Fibroblast of skin of left quadriceps (primary cell): ENCODE measurements at regions not wholly inside any gene's neighbourhood (a gene's known extent, or its start where the extent isn't known, plus 50 kb on each side); places are given as distances from the start of the nearest gene placed in this dataset.

Source experiments
- DNase-seq, 2 experiments: peaks; one replicate each; pipeline ENCODE4 v3.0.0-alpha.2; 2013; ENCODE audit warnings: low read depth in 2 of 2

DNA sequence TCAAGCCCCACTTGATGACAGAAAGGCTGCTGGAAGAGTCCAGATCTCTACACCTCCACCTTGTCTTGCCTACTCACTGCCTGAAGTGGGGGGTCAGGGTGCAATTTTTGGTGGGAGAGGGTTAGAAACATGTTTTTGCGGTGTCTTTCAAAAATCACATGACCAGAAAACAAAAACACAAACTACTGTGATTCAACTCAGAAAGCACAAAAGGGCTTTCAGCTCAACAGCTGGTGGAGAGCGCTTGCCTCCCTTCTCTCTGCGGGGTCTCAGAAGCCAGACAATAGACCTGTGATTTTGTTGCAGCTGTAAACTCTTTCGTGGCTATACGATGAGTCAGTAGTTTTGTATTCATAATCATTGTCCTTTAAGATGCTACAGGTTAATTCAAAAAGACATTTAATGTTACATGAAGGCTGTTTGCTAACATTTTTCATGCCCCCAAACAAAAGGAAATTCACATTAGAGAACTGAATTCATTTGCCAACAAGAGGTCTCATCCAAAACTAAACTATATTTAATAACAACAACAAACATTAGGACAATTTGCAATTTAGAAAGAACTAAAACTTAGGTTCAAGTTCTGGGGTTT is 172.6 kb upstream of the RAI14 start:
- DNase-seq: no peak

DNA sequence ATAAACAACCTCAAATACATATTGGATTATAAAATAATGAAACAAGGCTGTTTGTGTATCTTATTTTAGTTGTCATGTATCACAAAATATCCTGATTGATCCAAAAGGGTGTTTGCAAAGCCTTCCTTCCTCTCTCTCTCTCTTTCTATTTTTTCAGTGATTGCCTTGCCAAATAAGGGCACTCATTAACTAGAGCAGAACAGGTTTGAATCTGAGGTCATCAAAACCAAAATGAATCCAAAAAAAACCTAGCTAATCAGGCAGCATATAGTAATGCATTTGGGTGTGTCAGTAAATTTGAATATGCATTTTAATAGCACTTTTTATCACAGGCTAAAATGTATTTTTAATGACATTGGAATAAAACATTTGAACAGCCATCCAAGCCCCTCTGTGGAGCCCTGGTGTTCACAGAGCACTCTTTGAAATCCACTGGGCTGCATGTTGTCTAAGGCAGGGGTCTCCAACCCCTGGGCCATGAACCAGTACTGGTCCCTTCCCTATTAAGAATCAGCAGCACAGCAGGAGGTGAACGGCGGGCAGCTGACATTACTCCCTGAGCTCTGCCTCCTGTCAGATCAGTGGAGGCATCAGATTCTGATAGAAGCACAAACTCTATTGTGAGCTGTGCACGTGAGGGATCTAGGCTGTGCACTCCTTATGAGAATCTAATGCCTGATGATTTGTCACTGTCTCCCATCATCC is 171.8 kb upstream of the RAI14 start:
- DNase-seq: no peak

DNA sequence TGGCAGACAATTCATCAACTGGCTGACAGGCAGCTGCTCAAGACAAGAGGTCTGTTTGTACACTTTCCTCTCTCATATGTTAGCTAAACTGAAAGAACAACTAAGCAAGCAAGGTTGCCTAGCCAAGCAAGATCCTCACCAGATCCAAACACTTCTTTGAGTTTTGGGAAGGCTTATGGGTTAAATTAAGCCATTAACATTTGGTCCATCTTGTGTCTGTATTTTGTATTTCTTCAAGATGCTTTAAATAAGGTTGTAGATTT is 170.4 kb upstream of the RAI14 start:
- no peak for DNase-seq

DNA sequence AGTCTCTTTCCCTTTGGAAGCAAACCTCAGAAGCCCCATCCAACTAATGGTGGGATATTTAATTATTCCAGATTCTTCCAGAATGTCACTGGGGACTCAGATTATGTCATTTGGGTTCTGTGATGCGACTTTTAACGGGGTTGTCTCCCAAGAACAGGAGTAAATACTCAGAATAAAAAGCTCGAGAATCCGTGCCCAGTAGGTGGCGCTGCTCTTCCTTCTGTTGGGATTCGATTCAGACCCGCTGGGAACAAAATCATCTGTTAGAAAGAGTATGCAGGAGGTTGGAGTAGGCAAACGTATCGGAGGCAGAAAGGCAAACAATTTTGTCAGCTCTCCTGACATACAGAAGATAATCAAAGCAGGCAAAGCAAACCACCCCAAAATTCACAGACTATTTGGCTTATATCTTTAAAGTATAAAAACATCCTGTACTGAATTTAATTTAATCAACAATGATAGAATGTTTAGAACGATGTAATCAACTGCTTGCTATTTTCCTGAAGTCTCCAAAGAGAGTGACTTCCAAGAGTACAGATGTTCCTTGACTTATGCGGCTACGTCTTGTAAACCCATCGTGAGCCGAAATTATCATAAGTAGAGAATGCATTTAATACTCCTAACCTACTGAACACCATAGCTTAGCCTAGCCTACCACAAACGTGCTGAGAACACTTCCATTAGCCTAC is 169.8 kb upstream of the RAI14 start:
- peak; percentile 72 to 73 for DNase-seq

DNA sequence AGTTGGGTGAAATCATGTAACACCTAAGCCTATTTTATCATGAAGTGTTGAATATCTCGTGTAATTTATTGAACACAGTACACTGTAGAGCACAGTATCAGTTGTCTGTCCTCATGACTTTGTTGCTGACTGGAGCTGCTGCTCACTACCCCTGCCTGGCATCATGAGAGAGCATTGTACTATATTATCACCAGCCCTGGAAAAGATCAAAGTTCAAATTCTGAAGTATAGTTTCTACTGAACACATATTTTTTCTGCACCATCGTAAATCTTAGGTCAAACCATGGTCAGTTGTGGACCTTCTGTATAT is 169.3 kb upstream of the RAI14 start:
- no peak for DNase-seq

DNA sequence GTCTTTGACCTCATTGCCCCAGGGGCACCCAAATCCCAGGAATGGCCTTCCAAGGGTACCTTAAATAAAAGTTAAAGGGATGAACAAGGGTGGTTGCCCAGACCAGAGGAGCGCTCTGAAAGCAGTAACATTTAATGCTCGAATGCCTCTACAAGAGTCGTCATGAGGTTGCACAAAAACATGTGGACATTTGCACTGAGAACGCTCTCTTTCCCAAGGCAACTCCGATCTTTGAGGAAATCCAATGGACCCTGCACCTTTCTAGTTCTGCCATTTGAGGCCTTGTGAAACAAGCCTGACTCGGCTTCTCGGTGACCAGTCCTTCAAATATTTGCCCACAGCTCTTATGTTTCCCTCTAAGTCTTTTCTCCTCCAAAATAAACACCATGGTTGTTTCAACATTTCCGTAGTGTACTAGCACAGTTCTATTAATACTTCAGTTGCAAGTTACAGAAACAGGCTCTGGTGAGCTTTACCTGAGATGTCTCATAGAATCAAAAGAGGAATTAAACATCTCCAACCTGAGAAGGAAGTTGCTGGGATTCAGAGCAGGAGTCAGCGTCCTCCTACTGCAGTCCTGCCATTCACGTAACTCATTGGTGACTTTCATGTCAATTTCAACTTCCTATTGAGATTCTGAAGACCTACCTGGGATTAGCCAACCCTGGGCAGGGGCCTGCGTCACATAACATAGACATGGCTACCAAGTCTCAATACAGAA is 168.8 kb upstream of the RAI14 start:
- peak in 1 of 2 experiments; percentile 59 for DNase-seq

DNA sequence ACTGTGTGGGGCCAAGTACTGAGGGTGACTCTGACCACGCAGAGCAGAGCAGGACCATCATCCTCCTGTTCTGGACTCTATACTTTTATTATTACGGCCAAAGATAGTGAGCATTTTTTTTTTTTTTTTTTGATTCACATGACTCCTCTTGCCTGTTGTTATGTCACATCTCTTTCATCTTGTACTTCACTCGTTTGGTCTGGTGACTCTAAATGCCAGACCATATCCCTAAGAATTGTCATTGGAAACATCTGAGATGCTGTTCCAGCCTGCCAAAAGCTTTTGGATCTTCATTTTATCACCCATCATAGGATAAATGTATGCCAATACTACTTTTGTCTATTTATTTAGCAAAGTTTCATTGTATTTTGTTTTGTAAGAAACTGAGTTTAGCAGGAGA is 168.2 kb upstream of the RAI14 start:
- no peak for DNase-seq

DNA sequence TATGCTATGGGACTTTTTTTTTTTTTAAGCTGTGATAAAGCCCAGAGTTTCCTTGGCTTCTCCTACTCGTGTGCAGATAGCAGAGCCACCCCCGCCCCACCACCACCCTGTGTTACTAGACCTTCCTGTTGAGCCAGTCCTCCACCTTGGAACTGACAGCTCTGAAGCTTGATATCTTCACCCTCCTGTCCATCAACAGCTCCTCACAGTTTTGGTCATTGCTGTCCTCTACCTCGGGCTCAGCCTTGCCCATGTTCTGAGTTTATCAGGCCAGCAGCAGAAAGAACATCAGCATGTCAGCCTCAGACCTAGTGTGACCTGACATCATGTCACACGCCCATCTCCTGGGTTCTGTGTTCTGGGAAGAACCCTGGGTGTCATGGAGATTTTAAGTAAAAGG is 167.1 kb upstream of the RAI14 start:
- DNase-seq: no peak

DNA sequence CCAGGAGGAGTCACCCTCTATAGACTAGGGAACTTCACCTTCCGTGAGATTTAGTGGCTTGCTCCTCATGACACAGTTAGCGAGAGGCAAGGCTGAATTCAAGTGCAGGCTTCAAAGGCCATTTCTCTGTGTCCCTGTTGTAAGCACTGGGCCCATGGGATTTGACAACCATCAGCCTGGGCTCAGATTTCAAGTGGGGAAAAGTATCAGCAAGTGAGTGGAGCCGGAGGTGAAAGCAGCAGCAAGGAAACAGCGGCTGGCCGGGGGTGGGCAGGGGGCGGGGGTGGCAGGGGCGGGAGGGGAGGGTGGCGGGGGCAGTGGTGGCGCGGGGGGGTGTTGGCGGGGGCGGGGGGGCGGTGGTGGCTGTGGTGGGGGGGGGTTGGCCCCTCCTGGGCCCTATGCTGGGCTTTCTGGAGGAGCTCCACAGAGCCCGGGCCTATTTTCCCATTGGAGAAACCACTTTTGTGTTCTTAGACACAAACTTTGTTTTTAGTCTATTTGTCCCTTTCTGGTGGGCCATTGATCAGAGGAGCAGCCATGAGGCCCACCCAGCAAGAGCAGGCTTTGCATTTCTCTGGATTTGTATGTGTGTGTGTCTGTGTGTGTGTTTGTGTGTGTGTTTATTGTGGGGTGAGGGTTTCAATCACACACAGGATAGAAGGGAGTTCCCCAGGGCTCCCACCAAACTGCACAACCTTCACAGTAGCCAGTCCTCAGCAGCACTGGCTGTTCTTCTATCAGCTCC is 165.4 kb upstream of the RAI14 start:
- no peak for DNase-seq

DNA sequence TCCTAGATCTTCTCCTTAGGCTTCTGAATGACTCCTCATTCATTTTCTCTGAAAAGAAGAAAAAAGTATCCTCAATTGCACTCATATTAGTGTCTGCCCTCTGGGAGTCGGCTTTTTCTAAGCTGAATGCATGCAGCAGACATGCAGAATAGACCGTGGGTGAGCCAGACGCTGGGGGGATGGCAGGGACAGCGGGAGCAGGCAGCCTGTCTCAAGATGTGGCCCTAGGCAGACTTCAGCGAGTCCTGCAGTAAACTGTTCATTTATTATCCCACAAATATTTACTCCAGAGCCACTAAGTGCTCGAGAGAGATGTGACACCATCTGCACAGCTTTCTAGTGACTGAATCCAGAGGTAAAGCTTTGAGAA is 164.9 kb upstream of the RAI14 start:
- no peak for DNase-seq

DNA sequence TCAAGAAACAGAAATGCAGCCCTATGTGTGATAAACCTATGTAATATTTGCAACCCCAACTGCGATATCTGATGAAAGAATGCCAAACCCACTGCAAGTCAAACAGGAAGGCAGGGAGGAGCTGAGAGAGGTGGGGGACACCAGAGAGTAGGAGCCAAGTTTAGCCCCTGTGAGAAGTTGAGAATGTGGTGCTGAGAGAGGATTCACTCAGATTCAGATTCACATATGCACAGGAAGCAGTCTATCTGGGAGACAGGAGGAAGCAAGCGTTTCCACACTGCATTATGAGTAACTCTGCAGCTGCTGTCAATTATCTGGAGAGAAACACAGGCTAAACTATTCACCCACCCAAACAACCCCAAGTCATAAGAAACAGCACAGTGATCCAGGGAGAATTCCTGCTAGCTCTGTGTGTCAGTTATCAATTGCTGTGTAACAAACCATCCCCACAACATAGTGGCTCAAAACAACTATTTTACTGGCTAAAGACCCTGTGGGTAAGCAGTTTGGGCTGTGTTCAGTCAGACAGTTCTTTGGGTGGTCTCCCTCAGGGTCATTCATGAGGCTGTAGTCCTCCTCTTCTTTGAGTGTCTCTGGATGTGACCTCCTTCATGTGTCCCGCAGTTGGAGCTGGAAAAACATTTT is 161.9 kb upstream of the RAI14 start:
- DNase-seq: peak; percentile 83 to 86

DNA sequence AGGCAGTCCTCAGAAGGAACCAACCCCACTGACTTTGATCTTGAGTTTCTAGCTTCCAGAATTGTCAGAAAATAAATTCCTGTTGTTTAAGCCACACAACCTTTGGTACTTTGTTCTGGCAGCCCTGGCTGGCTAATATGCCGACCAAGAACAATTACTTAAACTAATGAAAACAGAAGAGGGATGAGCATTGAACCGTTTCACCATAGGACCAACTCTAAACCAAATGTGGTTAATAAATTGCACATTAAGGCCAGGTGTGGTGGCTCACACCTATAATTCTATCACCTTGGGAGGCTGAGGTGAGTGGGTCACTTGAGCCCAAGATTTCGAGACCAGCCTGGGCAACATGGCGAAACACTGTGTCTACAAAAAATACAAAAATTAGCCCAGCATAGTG is 160.9 kb upstream of the RAI14 start:
- no peak for DNase-seq

DNA sequence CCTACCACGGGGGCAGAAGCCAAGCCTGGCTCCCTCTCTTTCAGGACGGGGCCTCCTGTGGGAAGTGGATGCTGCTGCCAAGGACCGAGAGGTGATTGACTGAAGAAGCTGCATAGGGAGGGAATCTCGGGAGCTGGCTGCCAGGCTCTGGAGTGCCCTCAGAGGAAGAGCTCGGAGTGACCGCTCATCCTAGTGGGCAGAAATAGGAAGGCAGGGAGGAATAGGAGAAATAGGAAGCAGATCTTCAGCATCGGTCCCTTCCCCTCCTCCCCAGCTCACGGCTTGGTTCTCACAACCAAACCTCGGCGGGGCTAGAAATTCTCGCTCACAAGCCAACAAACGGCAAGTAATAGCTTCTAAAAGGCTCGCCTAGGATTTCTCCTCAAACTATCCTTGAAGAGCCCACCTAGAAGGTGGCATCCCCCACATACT is 159.9 kb upstream of the RAI14 start:
- DNase-seq: no peak

DNA sequence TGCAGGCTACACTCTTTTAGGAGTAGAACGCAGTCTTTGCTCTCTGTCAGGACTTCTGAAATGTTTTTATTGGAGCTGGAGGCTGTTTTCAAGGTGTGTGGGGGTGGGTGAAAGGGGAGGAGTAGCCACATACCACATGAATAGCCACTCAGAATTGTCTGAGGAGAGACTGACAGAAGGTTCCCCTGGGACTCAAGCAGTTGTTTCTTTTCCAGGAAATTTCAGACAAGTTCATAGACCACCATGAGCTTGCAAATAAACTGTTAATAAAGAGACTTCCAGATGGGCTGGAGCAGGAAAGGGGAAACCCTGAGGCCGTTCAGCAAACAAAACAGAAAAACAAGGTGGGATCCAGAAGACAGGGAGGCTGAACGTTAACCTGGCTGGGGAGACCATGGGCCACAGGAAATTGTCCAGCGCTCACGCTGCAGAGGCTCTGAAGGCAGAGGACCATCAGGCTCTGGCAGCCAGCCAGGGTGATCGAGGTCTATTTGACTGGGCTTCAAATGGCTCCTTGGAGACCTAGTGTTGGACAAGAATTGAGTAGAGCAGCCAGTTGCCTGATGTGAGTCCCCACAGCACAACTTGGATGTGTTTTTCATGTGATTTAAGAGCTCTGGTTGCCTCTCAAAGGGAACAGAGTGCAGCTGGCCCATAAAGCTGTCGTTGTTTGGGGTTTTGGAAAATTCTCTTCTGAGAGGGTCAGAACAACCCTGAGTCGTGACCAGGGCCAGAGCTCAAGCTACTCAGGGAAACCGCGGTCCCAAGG is 159.2 kb upstream of the RAI14 start:
- DNase-seq: no peak

DNA sequence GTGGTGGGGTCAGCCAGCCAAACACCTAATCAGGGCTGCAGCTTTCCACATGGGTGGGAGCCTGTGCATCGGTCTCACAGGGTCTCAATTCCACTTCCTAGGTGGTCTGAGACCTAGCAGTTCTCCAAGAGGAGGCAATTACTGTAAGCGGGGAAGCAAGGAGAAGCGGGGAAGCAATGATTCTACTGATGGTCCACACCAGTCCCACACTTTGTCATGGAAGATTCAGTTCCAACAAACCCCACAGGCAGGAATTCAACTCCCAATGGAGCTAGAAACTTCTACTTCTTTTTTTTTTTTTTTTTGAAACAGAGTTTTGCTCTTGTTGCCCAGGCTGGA is 158.7 kb upstream of the RAI14 start:
- DNase-seq: no peak

DNA sequence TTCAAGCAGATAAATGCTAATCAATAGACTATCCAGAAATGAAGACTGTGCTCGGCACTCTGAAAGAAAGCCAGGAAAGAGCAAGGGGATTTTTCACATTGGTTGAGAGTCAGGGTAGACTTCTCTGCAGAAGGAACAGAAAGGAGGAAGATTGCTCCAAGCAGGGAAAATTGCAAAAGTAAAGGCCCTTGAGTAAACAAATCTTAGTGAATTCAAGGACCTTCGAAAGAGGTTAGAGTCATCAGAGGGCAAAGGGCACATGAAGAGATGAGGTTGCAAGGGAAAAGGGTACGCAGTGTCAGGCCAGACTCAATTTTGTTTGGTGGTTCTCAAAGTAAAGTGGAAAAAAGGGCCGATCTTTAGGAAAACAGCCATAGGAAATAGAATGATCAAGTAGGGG is 157.6 kb upstream of the RAI14 start:
- DNase-seq: no peak

DNA sequence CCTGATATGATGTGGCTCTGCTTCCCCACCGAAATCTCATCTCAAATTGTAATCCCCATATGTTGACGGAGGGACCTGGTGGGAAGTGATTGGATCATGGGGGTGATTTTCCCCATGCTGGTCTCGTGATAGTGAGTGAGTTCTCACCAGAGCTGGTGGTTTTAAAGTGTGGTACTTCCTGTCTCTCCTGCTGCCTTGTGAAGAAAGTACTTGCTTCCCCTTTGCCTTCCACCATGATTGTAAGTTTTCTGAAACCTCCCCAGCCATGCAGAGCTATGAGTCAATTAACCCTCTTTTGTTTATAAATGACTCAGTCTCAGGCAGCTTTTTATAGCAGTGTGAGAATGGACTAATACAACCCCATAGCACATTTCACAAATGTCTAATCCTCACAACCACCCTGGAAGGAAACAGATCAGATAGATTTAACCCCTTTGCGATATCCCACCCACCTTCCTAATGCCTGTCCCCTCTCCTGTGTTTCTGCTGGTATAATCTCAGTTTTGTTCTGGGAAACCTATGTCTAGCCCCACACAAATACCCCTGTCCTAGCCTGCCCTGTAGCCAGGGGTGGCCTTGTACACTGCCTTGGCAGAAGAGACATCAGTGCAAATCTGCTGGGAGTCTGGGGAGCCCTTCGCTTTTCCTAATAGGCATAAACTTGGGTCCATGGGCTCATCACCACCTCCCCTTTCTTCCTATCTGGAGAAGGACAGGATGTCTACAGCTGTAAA is 157.0 kb upstream of the RAI14 start:
- peak; percentile 69 to 74 for DNase-seq

DNA sequence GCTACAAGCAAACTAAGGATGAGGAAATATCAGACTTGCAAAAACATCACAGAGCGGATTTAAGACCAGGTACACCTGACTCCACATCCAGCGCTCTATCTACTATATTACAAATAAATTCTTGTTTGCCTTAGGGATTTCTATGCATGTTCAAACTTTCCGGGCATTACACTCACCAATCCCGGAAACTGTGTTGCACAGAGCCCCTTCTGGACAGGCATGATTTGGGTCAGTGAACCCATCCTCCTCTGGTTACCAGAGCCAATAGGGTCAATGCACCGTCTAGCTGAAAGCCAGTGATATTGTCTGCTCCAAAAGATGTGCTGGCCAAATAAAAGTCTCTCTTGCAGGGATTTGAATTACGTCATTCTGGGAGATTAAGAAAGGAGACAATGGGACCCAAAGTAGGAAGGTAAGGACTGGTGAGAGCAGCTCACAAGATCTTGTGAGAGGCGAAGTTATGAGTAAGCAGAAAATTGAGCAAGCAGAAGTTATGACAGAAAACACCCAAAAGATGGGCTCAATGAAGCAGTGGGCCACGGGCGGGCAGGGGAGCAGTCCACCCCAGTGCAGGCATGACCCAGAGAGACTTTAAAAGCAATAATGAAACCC is 155.8 kb upstream of the RAI14 start:
- DNase-seq: no peak

DNA sequence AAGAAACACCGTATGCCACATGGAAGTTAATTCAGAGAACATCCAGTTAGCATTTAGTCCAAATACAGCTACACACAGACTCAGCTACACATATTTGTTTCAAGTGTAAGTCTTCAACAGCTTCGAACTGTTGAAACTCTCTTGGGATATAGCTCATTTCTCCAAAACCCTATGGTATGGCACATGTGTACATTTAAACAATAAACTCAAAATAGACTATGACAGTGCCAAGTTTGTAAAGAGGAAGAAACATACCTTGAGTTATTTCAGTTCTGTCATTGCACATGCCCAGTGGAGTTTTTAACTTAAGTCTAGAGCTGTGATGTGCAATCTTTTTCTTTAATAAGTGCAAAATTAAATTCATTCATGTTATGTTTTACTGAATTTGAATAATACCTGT is 155.1 kb upstream of the RAI14 start:
- no peak for DNase-seq

DNA sequence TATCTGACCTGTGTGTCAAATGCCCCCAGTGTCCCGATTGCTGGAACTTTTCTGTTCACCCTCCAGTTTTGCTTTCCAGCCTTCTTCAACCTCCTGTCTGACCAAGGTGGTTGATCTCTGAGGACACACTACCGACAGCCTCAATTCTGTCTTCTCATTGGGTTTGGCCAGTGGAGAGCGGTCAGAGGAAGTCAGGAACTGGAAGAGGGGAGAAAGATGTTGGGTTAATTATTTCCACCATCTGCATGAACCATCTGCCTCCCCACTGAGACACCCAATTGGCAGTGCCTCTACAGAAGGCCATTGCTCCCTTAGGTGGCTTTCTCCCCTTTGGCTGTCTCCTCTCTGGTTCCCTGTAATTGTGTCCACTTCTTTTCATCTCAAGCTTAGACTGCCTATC is 154.3 kb upstream of the RAI14 start:
- no peak for DNase-seq
